A549 (cell line): ENCODE measurements at regions not wholly inside any gene's neighbourhood (a gene's known extent, or its start where the extent isn't known, plus 50 kb on each side); places are given as distances from the start of the nearest gene placed in this dataset.

Experiments
- ATAC-seq, 2 experiments: fragments of 200-7000 bp in 1 of 2; fragments of >200 bp in 1 of 2; cut with Nextera tagmentation in 1 of 2; cut with Tn5 transposase in 1 of 2; 3 replicates each; pipeline versions ENCODE4 v1.8.0 to v1.9.1; 2018 to 2020; ENCODE audit warnings: mild to moderate bottlenecking in 1 of 2, moderate library complexity in 1 of 2
- CTCF ChIA-PET: fragments of 300-600 bp; sonication (Branson Sonifier 250); formaldehyde crosslinking; extraction: SDS; loops from one replicate; lab custom pipeline; 2021; ENCODE audit warnings: antibody characterized with exemption, inconsistent platforms; lab: Yijun Ruan, JAX
- POLR2A ChIA-PET: fragments of 350-600 bp; formaldehyde crosslinking; extraction: SDS; loops from one replicate; lab custom pipeline; 2021; ENCODE audit warnings: antibody characterized with exemption, inconsistent platforms; lab: Yijun Ruan, JAX
- DNase-seq, 2 experiments: peaks; one replicate each; pipeline versions ENCODE4 v3.0.0 to v3.0.0-alpha.2; 2011 to 2016; ENCODE audit warnings: low read depth in 1 of 2, low spot score in 1 of 2
- FAIRE-seq: peaks from 2 replicates; lab custom pipeline; 2011; peaks lifted over from hg19 to GRCh38; lab: Jason Lieb, UNC
- H3K27ac ChIP-seq, 2 experiments: fragments of >200 bp; sonication (Bioruptor Twin); formaldehyde crosslinking; 3 replicates each; pipeline ENCODE4 v1.5.1; 2016 to 2017
- H3K4me1 ChIP-seq: fragments of >200 bp; sonication (Bioruptor Twin); formaldehyde crosslinking; 3 replicates; pipeline ENCODE4 v1.6.1; 2016
- H3K4me2 ChIP-seq: fragments of >200 bp; sonication (Bioruptor Twin); formaldehyde crosslinking; 3 replicates; pipeline ENCODE4 v1.6.1; 2016
- H3K4me3 ChIP-seq: fragments of >200 bp; sonication (Bioruptor Twin); formaldehyde crosslinking; 3 replicates; pipeline ENCODE4 v1.5.1; 2016
- H3K9me3 ChIP-seq: fragments of >200 bp; sonication (Bioruptor Twin); formaldehyde crosslinking; 3 replicates; pipeline ENCODE4 v1.6.1; 2016
- ATOH8 ChIP-seq: fragments of 250-450 bp; sonication (Bioruptor Pico); IDR thresholded peaks from 2 replicates; pipeline ENCODE4 v1.5.0; 2020; ENCODE audit warnings: low read depth, mild to moderate bottlenecking, moderate library complexity
- CBX2 ChIP-seq: fragments of 200-600 bp; sonication (generic); IDR thresholded peaks from 2 replicates; pipeline ENCODE4 v1.6.1; 2016; ENCODE audit warnings: low read depth, mild to moderate bottlenecking, borderline replicate concordance
- CBX8 ChIP-seq: fragments of 200-600 bp; sonication (generic); IDR thresholded peaks from 2 replicates; pipeline ENCODE4 v1.6.1; 2016
- CHD2 ChIP-seq: fragments of 150-350 bp; IDR thresholded peaks from 2 replicates; pipeline ENCODE4 v1.6.1; 2014; ENCODE audit warnings: low read length; ENCODE audit not compliant: partially characterized antibody
- CTCF ChIP-seq: fragments of >200 bp; sonication (Bioruptor Twin); formaldehyde crosslinking; IDR thresholded peaks from 3 replicates; pipeline ENCODE4 v1.5.1; 2016
- E2F6 ChIP-seq: IDR thresholded peaks from 2 replicates; pipeline ENCODE4 v1.6.1; 2012; ENCODE audit warnings: low read depth, borderline replicate concordance
- EHMT2 ChIP-seq: fragments of 200-600 bp; sonication (generic); IDR thresholded peaks from 2 replicates; pipeline ENCODE4 v1.6.1; 2016; ENCODE audit warnings: antibody characterized with exemption, low read depth, mild to moderate bottlenecking, moderate library complexity
- FOSL2 ChIP-seq, 2 experiments: fragments of 450-650 bp in 1 of 2; fragments of >200 bp in 1 of 2; sonication (Bioruptor Twin) in 1 of 2; formaldehyde crosslinking; IDR thresholded peaks; 2 replicates each; pipeline versions ENCODE4 v1.5.0 to v1.6.1; 2016 to 2020; ENCODE audit warnings: mild to moderate bottlenecking in 1 of 2, moderate library complexity in 1 of 2
- FOXS1 ChIP-seq: fragments of 250-450 bp; sonication (Bioruptor Pico); IDR thresholded peaks from 2 replicates; pipeline ENCODE4 v1.5.0; 2020; ENCODE audit warnings: mild to moderate bottlenecking, moderate library complexity
- GATA3 ChIP-seq: IDR thresholded peaks from 2 replicates; pipeline ENCODE4 v1.6.1; 2012; ENCODE audit warnings: borderline replicate concordance
- HDAC2 ChIP-seq: fragments of 200-600 bp; sonication (generic); IDR thresholded peaks from 2 replicates; pipeline ENCODE4 v1.6.1; 2016
- HMGXB4 ChIP-seq: fragments of 250-450 bp; sonication (Bioruptor Pico); IDR thresholded peaks from 2 replicates; pipeline ENCODE4 v1.5.0; 2021; ENCODE audit warnings: mild to moderate bottlenecking, moderate library complexity, borderline replicate concordance
- HOXA7 ChIP-seq: fragments of 250-450 bp; sonication (Bioruptor Pico); IDR thresholded peaks from 2 replicates; pipeline ENCODE4 v1.5.0; 2020; ENCODE audit warnings: mild to moderate bottlenecking, moderate library complexity
- HOXB5 ChIP-seq: fragments of 250-450 bp; sonication (Bioruptor Pico); IDR thresholded peaks from 2 replicates; pipeline ENCODE4 v1.5.0; 2020; ENCODE audit warnings: mild to moderate bottlenecking, moderate library complexity
- KDM1A ChIP-seq: fragments of 200-600 bp; sonication (generic); IDR thresholded peaks from 2 replicates; pipeline ENCODE4 v1.6.1; 2016; ENCODE audit warnings: low read depth, mild to moderate bottlenecking
- NFE2L2 ChIP-seq: fragments of 150-350 bp; conservative IDR thresholded peaks from 2 replicates; pipeline ENCODE4 v1.6.1; 2014; ENCODE audit warnings: low read length
- PBX3 ChIP-seq: IDR thresholded peaks from 2 replicates; pipeline ENCODE4 v1.6.1; 2012
- POLR2AphosphoS2 ChIP-seq: conservative IDR thresholded peaks from 2 replicates; pipeline ENCODE4 v1.6.1; 2012; ENCODE audit warnings: low read length, improper control_type of control experiment, inconsistent platforms
- RAD21 ChIP-seq, 2 experiments: fragments of >200 bp in 1 of 2; sonication (Bioruptor Twin) in 1 of 2; formaldehyde crosslinking in 1 of 2; IDR thresholded peaks in 1 of 2; conservative IDR thresholded peaks in 1 of 2; 2 replicates in 1 of 2; 3 replicates in 1 of 2; pipeline ENCODE4 v1.6.1; 2012 to 2018; ENCODE audit warnings: inconsistent platforms in 1 of 2
- RCOR1 ChIP-seq: fragments of 150-350 bp; IDR thresholded peaks from 2 replicates; pipeline ENCODE4 v1.6.1; 2014; ENCODE audit warnings: antibody characterized with exemption, low read length, low read depth
- RFX5 ChIP-seq: fragments of 450-650 bp; IDR thresholded peaks from 2 replicates; pipeline ENCODE4 v1.7.1; 2014; ENCODE audit warnings: antibody characterized with exemption, mild to moderate bottlenecking, moderate library complexity
- RNF2 ChIP-seq: fragments of 200-600 bp; sonication (generic); IDR thresholded peaks from 2 replicates; pipeline ENCODE4 v1.6.1; 2016; ENCODE audit warnings: low read depth, mild to moderate bottlenecking, antibody characterized with exemption, moderate library complexity, borderline replicate concordance
- TFCP2L1 ChIP-seq: fragments of 250-450 bp; sonication (Bioruptor Pico); IDR thresholded peaks from 2 replicates; pipeline ENCODE4 v1.5.0; 2021; ENCODE audit warnings: mild to moderate bottlenecking
- ZSCAN20 ChIP-seq: fragments of 250-450 bp; sonication (Bioruptor Pico); IDR thresholded peaks from 2 replicates; pipeline ENCODE4 v1.8.0; 2022; ENCODE audit warnings: mild to moderate bottlenecking, moderate library complexity
- WGBS: methylation state at CpG from one replicate; pipeline ENCODE4 v1.1.6; 2017; ENCODE audit errors: missing lambda C conversion rate; 5-methylcytosine and 5-hydroxymethylcytosine counted together

GRCh38 chr16:63719926-63720325, 1401.9 kb downstream of the CDH11 start:
- H3K4me3 ChIP-seq = no peak overlapping the region
- no peak overlapping the region for H3K4me2 ChIP-seq
- ChIA-PET POLR2A (no interaction called here), CTCF (no interaction called here)
- H3K27ac ChIP-seq = no peak overlapping the region
- WGBS = 13% methylated on average over 10 of the region's 10 CpGs
- TF ChIP-seq CBX8 (no peak), POLR2AphosphoS2 (no peak), RNF2 (no peak), CTCF (no peak), FOSL2 (IDR thresholded peaks at IDR 0.05) (no peak), FOSL2 (CRISPR knock-in tag; IDR thresholded peaks at IDR 0.05) (no peak), PBX3 (no peak), EHMT2 (no peak), GATA3 (no peak), HMGXB4 (CRISPR knock-in tag) (no peak), HOXA7 (CRISPR knock-in tag) (no peak), NFE2L2 (no peak)
- FAIRE-seq = no peak
- no peaks in the 10 kb centered on the region for H3K9me3 ChIP-seq
- no peak for DNase-seq
- H3K4me1 ChIP-seq = no peaks in the 10 kb centered on the region
- no peak for ATAC-seq

- FAIRE-seq = no peak
- Histone ChIP-seq H3K9me3 (no peaks in the 10 kb centered on the region), H3K4me1 (no peaks in the 10 kb centered on the region), H3K27ac (no peak overlapping the region), H3K4me2 (no peak overlapping the region), H3K4me3 (no peak overlapping the region)
- POLR2A ChIA-PET = no interaction called here
- no peak for ATAC-seq
- TF ChIP-seq TFCP2L1 (no peak), KDM1A (no peak), FOXS1 (no peak), HOXB5 (CRISPR knock-in tag) (no peak), E2F6 (no peak), HDAC2 (no peak), CBX2 (no peak), CHD2 (no peak), CTCF (no peak), ZSCAN20 (CRISPR knock-in tag) (no peak), FOSL2 (IDR thresholded peaks at IDR 0.05) (no peak), FOSL2 (CRISPR knock-in tag; IDR thresholded peaks at IDR 0.05) (no peak), ATOH8 (no peak), POLR2AphosphoS2 (no peak), PBX3 (no peak), RAD21 (conservative IDR thresholded peaks at IDR 0.05 in 1 of 2, IDR thresholded peaks at IDR 0.05 in 1 of 2) (no peak), RFX5 (no peak), RCOR1 (no peak)
- DNase-seq = no peak
- CTCF ChIA-PET = no interaction called here
Measured at GRCh38 chr16:63717806-63718205, 1404.1 kb downstream of the CDH11 start.
